Activated naive CD4-positive, alpha-beta T cell treated with Interleukin-2 at 50 U/mL for 16 hours (primary cell): ENCODE measurements at regions not wholly inside any gene's neighbourhood (a gene's known extent, or its start where the extent isn't known, plus 50 kb on each side); places are given as distances from the start of the nearest gene placed in this dataset.

ENCODE experiments used
- DNase-seq: peaks from one replicate; pipeline ENCODE4 v3.0.0-alpha.2; 2020

- DNase-seq: no peak
Observed at GRCh38 chr1:239686386-239686785, 300.0 kb downstream of the CHRM3 start.

- no peak for DNase-seq
Observed at GRCh38 chr1:239696317-239696716, 309.9 kb downstream of the CHRM3 start.

GRCh38 chr1:239700667-239701066, 314.3 kb downstream of the CHRM3 start:
- DNase-seq: no peak

- no peak for DNase-seq
Observed at GRCh38 chr1:239703075-239703474, 316.7 kb downstream of the CHRM3 start.

- no peak for DNase-seq
Observed at GRCh38 chr1:239706245-239706892, 320.0 kb downstream of the CHRM3 start.

- no peak for DNase-seq
Observed at GRCh38 chr1:239707615-239708014, 321.2 kb downstream of the CHRM3 start.

GRCh38 chr1:239708622-239709021, 322.3 kb downstream of the CHRM3 start:
- no peak for DNase-seq

- no peak for DNase-seq
Observed at GRCh38 chr1:239711768-239712167, 325.4 kb downstream of the CHRM3 start.

GRCh38 chr1:239717097-239717917, 330.9 kb downstream of the CHRM3 start:
- no peak for DNase-seq

GRCh38 chr1:239717918-239718184, 331.5 kb downstream of the CHRM3 start:
- no peak for DNase-seq

- DNase-seq: no peak
Observed at GRCh38 chr1:239718571-239718970, 332.2 kb downstream of the CHRM3 start.

GRCh38 chr1:239718997-239719628, 332.7 kb downstream of the CHRM3 start:
- no peak for DNase-seq

- peak; percentile 41 for DNase-seq
Observed at GRCh38 chr1:239719642-239720258, 333.4 kb downstream of the CHRM3 start.

GRCh38 chr1:239722035-239722434, 335.7 kb downstream of the CHRM3 start:
- no peak for DNase-seq

- DNase-seq: no peak
Observed at GRCh38 chr1:239723776-239724367, 337.5 kb downstream of the CHRM3 start.

GRCh38 chr1:239725371-239725770, 339.0 kb downstream of the CHRM3 start:
- DNase-seq: no peak

- no peak for DNase-seq
Observed at GRCh38 chr1:239725933-239726332, 339.6 kb downstream of the CHRM3 start.

GRCh38 chr1:239730378-239730777, 344.0 kb downstream of the CHRM3 start:
- DNase-seq: no peak

GRCh38 chr1:239731082-239731748, 344.8 kb downstream of the CHRM3 start:
- DNase-seq: no peak

GRCh38 chr1:239732770-239733169, 346.4 kb downstream of the CHRM3 start:
- no peak for DNase-seq

GRCh38 chr1:239733995-239734394, 347.6 kb downstream of the CHRM3 start:
- DNase-seq: no peak

- no peak for DNase-seq
Observed at GRCh38 chr1:239735111-239735510, 348.7 kb downstream of the CHRM3 start.

- no peak for DNase-seq
Observed at GRCh38 chr1:239736479-239736878, 350.1 kb downstream of the CHRM3 start.
